ENCODE measurements at regions not wholly inside any gene's neighbourhood (a gene's known extent, or its start where the extent isn't known, plus 50 kb on each side); places are given as distances from the start of the nearest gene placed in this dataset.
A peak's percentile ranks its signal among the peaks of the same experiment; 100 is the strongest.
"Not testable (repeated sequence)": the region's sequence is repeated elsewhere in the genome, so short reads cannot be mapped to it uniquely, and the experiment has no call there.

DNA sequence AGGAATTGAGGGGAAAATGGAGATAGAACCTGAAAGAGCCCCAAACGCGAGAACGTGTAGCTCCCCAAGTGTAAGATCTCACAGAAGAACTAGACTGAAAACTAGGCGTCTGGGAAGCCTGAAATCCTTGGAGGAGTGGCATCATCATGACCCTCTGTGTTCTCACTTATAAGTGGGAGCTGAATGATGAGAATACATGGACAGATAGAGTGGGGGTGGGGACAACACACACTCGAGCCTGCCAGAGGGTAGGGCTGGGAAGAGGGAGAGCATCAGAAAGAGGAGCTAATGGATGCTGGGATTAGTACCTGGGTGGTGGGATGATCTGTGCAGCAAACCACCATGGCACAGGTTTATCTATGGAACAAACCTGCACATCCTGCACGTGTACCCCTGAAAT, 258.7 kb upstream of the NOTCH2NLA start:
- BruUV-seq (replicated peaks); H2AFZ ChIP-seq (replicated peaks; ENCODE audit: low read length, poor library complexity); H3K36me3 ChIP-seq (ENCODE audit: control insufficient read depth, insufficient read depth, low read length); H3K9me1 ChIP-seq (ENCODE audit: insufficient read depth, low read length); H3K23ac ChIP-seq (ENCODE audit: low read depth, low read length); H3K79me1 ChIP-seq (ENCODE audit: low read depth in 1 of 2, low read length in 2 of 2); H3K27ac ChIP-seq (ENCODE audit: insufficient read depth, low read length); H2AK9ac ChIP-seq (replicated peaks; ENCODE audit: low read depth, low read length, poor library complexity); H4K8ac ChIP-seq (ENCODE audit: low read depth in 2 of 2, low read length in 2 of 2); H3K27me3 ChIP-seq (ENCODE audit: control insufficient read depth, insufficient read depth, low read length); H4K20me1 ChIP-seq (ENCODE audit: insufficient read depth, low read length); H3K4me2 ChIP-seq (ENCODE audit: low read depth, low read length); H3K56ac ChIP-seq (ENCODE audit: extremely low read depth, insufficient read depth, low read length); H2AK5ac ChIP-seq (ENCODE audit: low read depth, low read length); H2BK120ac ChIP-seq (ENCODE audit: low read depth, low read length); H3K4ac ChIP-seq (ENCODE audit: low read depth, low read length); H4K91ac ChIP-seq (ENCODE audit: insufficient read depth, low read depth, low read length); H3K9ac ChIP-seq (ENCODE audit: low read depth, low read length); dilution Hi-C loops (cut with HindIII; ENCODE audit: low sequenced_read_pairs, unreplicated experiment); H3K4me3 ChIP-seq (ENCODE audit: insufficient read depth, low read depth, low read length); H3K9me3 ChIP-seq (ENCODE audit: control insufficient read depth, insufficient read depth, low read length); H3K18ac ChIP-seq (ENCODE audit: low read depth, low read length); DNase-seq; POLR2A ChIA-PET (ENCODE audit: unreplicated experiment); in situ Hi-C loops (cut with MboI; ENCODE audit: low sequenced_read_pairs); H2BK15ac ChIP-seq (ENCODE audit: low read depth, low read length); ATAC-seq (ENCODE audit: low read depth); CTCF ChIA-PET; H2BK5ac ChIP-seq (ENCODE audit: low read depth, low read length, poor library complexity, severe bottlenecking); H3K14ac ChIP-seq (replicated peaks; ENCODE audit: low read depth, low read length); H4K5ac ChIP-seq (ENCODE audit: low read depth, low read length); H2BK20ac ChIP-seq (ENCODE audit: low read depth, low read length); H3K4me1 ChIP-seq (ENCODE audit: control insufficient read depth, insufficient read depth, low read length); intact Hi-C loops (cut with micrococcal nuclease): not testable (repeated sequence)
- no CpG with 5 or more reads among the region's 6 CpGs for WGBS, 2 experiments (ENCODE audit: extremely low coverage in 2 of 2, insufficient read length in 1 of 2)

DNA sequence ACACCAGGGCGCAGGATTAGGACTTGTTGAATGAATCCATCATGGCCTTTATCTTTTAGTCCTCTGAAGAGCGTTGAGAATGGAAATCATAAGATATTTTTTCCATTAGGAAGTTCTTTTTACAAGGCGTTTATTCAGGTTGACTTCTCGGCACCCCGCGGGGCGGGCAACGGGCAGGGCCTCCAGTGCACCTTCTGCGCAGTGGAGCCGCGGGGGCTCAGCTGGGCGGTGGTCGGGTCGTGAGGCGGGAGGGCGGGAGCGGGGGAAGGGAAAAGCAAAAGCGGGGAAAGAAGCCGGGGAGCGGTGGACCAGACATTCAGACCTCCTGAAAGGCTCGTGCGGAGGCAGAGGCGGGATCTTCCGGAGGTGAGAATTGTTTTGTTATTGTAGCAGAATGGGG, 258.3 kb upstream of the NOTCH2NLA start:
- H3K4me2 ChIP-seq (ENCODE audit: low read depth, low read length): peak overlapping the region; percentile 67
- dilution Hi-C loops (cut with HindIII; ENCODE audit: low sequenced_read_pairs, unreplicated experiment); H3K14ac ChIP-seq (replicated peaks; ENCODE audit: low read depth, low read length); H3K36me3 ChIP-seq (ENCODE audit: control insufficient read depth, insufficient read depth, low read length); POLR2A ChIA-PET (ENCODE audit: unreplicated experiment); H2BK5ac ChIP-seq (ENCODE audit: low read depth, low read length, poor library complexity, severe bottlenecking); in situ Hi-C loops (cut with MboI; ENCODE audit: low sequenced_read_pairs); H4K20me1 ChIP-seq (ENCODE audit: insufficient read depth, low read length); H3K27ac ChIP-seq (ENCODE audit: insufficient read depth, low read length); DNase-seq; H3K9me1 ChIP-seq (ENCODE audit: insufficient read depth, low read length); H2AK9ac ChIP-seq (replicated peaks; ENCODE audit: low read depth, low read length, poor library complexity); H2BK120ac ChIP-seq (ENCODE audit: low read depth, low read length); H2BK20ac ChIP-seq (ENCODE audit: low read depth, low read length); H3K79me1 ChIP-seq (ENCODE audit: low read depth in 1 of 2, low read length in 2 of 2); H2BK15ac ChIP-seq (ENCODE audit: low read depth, low read length); H3K56ac ChIP-seq (ENCODE audit: extremely low read depth, insufficient read depth, low read length); CTCF ChIA-PET; H3K4me1 ChIP-seq (ENCODE audit: control insufficient read depth, insufficient read depth, low read length); H4K91ac ChIP-seq (ENCODE audit: insufficient read depth, low read depth, low read length); H3K27me3 ChIP-seq (ENCODE audit: control insufficient read depth, insufficient read depth, low read length); H4K8ac ChIP-seq (ENCODE audit: low read depth in 2 of 2, low read length in 2 of 2); H4K5ac ChIP-seq (ENCODE audit: low read depth, low read length); H2AFZ ChIP-seq (replicated peaks; ENCODE audit: low read length, poor library complexity); H2AK5ac ChIP-seq (ENCODE audit: low read depth, low read length); intact Hi-C loops (cut with micrococcal nuclease); H3K23ac ChIP-seq (ENCODE audit: low read depth, low read length); H3K4ac ChIP-seq (ENCODE audit: low read depth, low read length); H3K9me3 ChIP-seq (ENCODE audit: control insufficient read depth, insufficient read depth, low read length); H3K18ac ChIP-seq (ENCODE audit: low read depth, low read length); BruUV-seq (replicated peaks): not testable (repeated sequence)
- no CpG with 5 or more reads among the region's 24 CpGs for WGBS, 2 experiments (ENCODE audit: extremely low coverage in 2 of 2, insufficient read length in 1 of 2)
- peak; percentile 16 for ATAC-seq (ENCODE audit: low read depth)
- peak overlapping the region; percentile 41 for H3K9ac ChIP-seq (ENCODE audit: low read depth, low read length)
- H3K4me3 ChIP-seq (ENCODE audit: insufficient read depth, low read depth, low read length): peak overlapping the region; percentile 26; the same call in 1 of the 2 replicates
